Transverse colon (tissue), 4 donors: ENCODE measurements at regions not wholly inside any gene's neighbourhood (a gene's known extent, or its start where the extent isn't known, plus 50 kb on each side); places are given as distances from the start of the nearest gene placed in this dataset.

Source experiments
- CTCF ChIP-seq, 5 experiments: fragments of 200-600 bp in 3 of 5; fragments of 450-650 bp in 2 of 5; sonication (generic) in 3 of 5; IDR thresholded peaks; 1 replicate in 2 of 5; 2 replicates in 3 of 5; pipeline ENCODE4 v1.5.1; 2016 to 2017; ENCODE audit warnings: antibody characterized with exemption in 5 of 5, inconsistent platforms in 3 of 5, mild to moderate bottlenecking in 2 of 5, moderate library complexity in 1 of 5
- EP300 ChIP-seq: sonication (generic); formaldehyde crosslinking; IDR thresholded peaks from one replicate; pipeline ENCODE4 v1.6.1; 2017; ENCODE audit warnings: antibody characterized with exemption, low read depth
- POLR2A ChIP-seq: fragments of 450-650 bp; IDR thresholded peaks from one replicate; pipeline ENCODE4 v1.6.1; 2016; ENCODE audit warnings: antibody characterized with exemption, mild to moderate bottlenecking, moderate library complexity
- POLR2AphosphoS5 ChIP-seq, 3 donors: sonication (generic); formaldehyde crosslinking; IDR thresholded peaks; one replicate each; pipeline ENCODE4 v1.6.1; 2016; ENCODE audit warnings: antibody characterized with exemption in 3 of 3

DNA sequence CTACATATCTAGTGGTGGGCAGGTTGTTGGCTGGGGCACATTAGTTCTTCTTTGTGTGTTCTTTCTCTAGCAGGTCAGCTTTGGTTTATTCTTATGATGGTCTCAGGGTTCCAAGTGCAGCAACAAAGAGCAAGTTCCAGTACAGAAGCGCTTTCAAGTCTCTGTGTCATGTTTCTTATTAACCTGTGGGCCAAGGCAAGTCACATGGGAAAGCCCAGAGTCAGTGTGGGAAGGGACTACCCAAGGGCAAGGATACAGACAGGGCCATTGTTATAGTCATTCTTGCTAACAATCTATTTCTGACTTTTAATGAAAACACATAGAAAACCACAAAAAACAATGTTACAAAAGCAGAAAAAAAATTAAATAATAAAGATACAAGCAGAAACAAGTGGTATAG lies 754.6 kb downstream of the TBC1D22A start:
- no peak for TF ChIP-seq CTCF (IDR thresholded peaks at IDR 0.05)
- TF ChIP-seq POLR2A, result no peak
- no peak for TF ChIP-seq POLR2AphosphoS5 (IDR thresholded peaks at IDR 0.05)
- no peak for TF ChIP-seq EP300
